IMR-90 (cell line): ENCODE measurements at regions not wholly inside any gene's neighbourhood (a gene's known extent, or its start where the extent isn't known, plus 50 kb on each side); places are given as distances from the start of the nearest gene placed in this dataset.

Source experiments
- ATAC-seq: fragments of 200-7000 bp; cut with Tn5 transposase; 2 replicates; pipeline ENCODE4 v1.9.1; 2020; ENCODE audit warnings: low read depth, mild to moderate bottlenecking, moderate library complexity
- BruUV-seq: library from RNA; stranded (reverse); fragments of 400-500 nt; replicated peaks from 2 replicates; lab custom pipeline; 2021; lab: Mats Ljungman, UMichigan
- CTCF ChIA-PET: fragments of 300-600 bp; formaldehyde crosslinking; extraction: SDS; loops from one replicate; lab custom pipeline; 2021; ENCODE audit warnings: antibody characterized with exemption; lab: Yijun Ruan, JAX
- POLR2A ChIA-PET: fragments of 300-600 bp; sonication (Branson Sonifier 250); formaldehyde crosslinking; loops from one replicate; lab custom pipeline; 2022; ENCODE audit warnings: antibody characterized with exemption; ENCODE audit not compliant: unreplicated experiment; lab: Charles Lee
- DNase-seq: peaks from one replicate; pipeline ENCODE4 v3.0.0; 2013
- H2AFZ ChIP-seq: replicated peaks from 2 replicates; pipeline ENCODE3; 2013; ENCODE audit warnings: low read length, mild to moderate bottlenecking; ENCODE audit not compliant: poor library complexity
- H2AK5ac ChIP-seq: 2 replicates; pipeline ENCODE4 v1.6.1; 2013; ENCODE audit warnings: low read depth, low read length, inconsistent platforms
- H2AK9ac ChIP-seq: replicated peaks from 2 replicates; pipeline ENCODE3; 2013; ENCODE audit warnings: mild to moderate bottlenecking, low read depth, low read length, moderate library complexity; ENCODE audit not compliant: poor library complexity
- H2BK120ac ChIP-seq: 2 replicates; pipeline ENCODE4 v1.6.1; 2013; ENCODE audit warnings: low read depth, low read length, inconsistent platforms
- H2BK15ac ChIP-seq: 3 replicates; pipeline ENCODE4 v1.6.1; 2013; ENCODE audit warnings: low read depth, low read length, inconsistent platforms
- H2BK20ac ChIP-seq: 2 replicates; pipeline ENCODE4 v1.6.1; 2013; ENCODE audit warnings: low read depth, mild to moderate bottlenecking, inconsistent platforms, low read length, moderate library complexity
- H2BK5ac ChIP-seq: 2 replicates; pipeline ENCODE4 v1.6.1; 2013; ENCODE audit warnings: mild to moderate bottlenecking, low read depth, low read length, inconsistent platforms; ENCODE audit not compliant: poor library complexity, severe bottlenecking
- H3K14ac ChIP-seq: replicated peaks from 2 replicates; pipeline ENCODE4 v1.6.1; 2013; ENCODE audit warnings: low read depth, low read length, inconsistent platforms
- H3K18ac ChIP-seq: 2 replicates; pipeline ENCODE4 v1.6.1; 2013; ENCODE audit warnings: low read depth, low read length, control low read depth
- H3K23ac ChIP-seq: 2 replicates; pipeline ENCODE4 v1.6.1; 2013; ENCODE audit warnings: low read depth, low read length, inconsistent platforms
- H3K27ac ChIP-seq: 2 replicates; pipeline ENCODE4 v1.5.1; 2013; ENCODE audit warnings: mild to moderate bottlenecking, control low read depth, low read length; ENCODE audit not compliant: insufficient read depth
- H3K27me3 ChIP-seq: 2 replicates; pipeline ENCODE4 v1.6.1; 2013; ENCODE audit warnings: low read length; ENCODE audit not compliant: control insufficient read depth, insufficient read depth
- H3K36me3 ChIP-seq: 2 replicates; pipeline ENCODE4 v1.6.1; 2013; ENCODE audit warnings: low read length, mixed read lengths; ENCODE audit not compliant: control insufficient read depth, insufficient read depth
- H3K4ac ChIP-seq: 2 replicates; pipeline ENCODE4 v1.6.1; 2013; ENCODE audit warnings: low read depth, low read length, inconsistent platforms
- H3K4me1 ChIP-seq: 2 replicates; pipeline ENCODE4 v1.6.1; 2013; ENCODE audit warnings: low read length, mixed read lengths; ENCODE audit not compliant: control insufficient read depth, insufficient read depth
- H3K4me2 ChIP-seq: 2 replicates; pipeline ENCODE4 v1.6.1; 2013; ENCODE audit warnings: low read depth, mild to moderate bottlenecking, control low read depth, low read length, moderate library complexity
- H3K4me3 ChIP-seq: 2 replicates; pipeline ENCODE4 v1.5.1; 2013; ENCODE audit warnings: low read depth, mild to moderate bottlenecking, control low read depth, low read length, moderate library complexity; ENCODE audit not compliant: insufficient read depth
- H3K56ac ChIP-seq: 2 replicates; pipeline ENCODE4 v1.6.1; 2013; ENCODE audit warnings: low read length, inconsistent platforms; ENCODE audit not compliant: insufficient read depth; ENCODE audit errors: extremely low read depth
- H3K79me1 ChIP-seq, 2 experiments: 2 replicates each; pipeline ENCODE4 v1.6.1; 2013; ENCODE audit warnings: low read length in 2 of 2, inconsistent platforms in 1 of 2, low read depth in 1 of 2
- H3K9ac ChIP-seq: 2 replicates; pipeline ENCODE4 v1.6.1; 2013; ENCODE audit warnings: low read depth, low read length, control low read depth
- H3K9me1 ChIP-seq: 2 replicates; pipeline ENCODE4 v1.6.1; 2013; ENCODE audit warnings: low read length, inconsistent platforms; ENCODE audit not compliant: insufficient read depth
- H3K9me3 ChIP-seq: 2 replicates; pipeline ENCODE4 v1.6.1; 2013; ENCODE audit warnings: low read length; ENCODE audit not compliant: control insufficient read depth, insufficient read depth
- H4K20me1 ChIP-seq: 2 replicates; pipeline ENCODE4 v1.6.1; 2013; ENCODE audit warnings: low read length, inconsistent platforms; ENCODE audit not compliant: insufficient read depth
- H4K5ac ChIP-seq: 2 replicates; pipeline ENCODE4 v1.6.1; 2013; ENCODE audit warnings: mild to moderate bottlenecking, low read depth, low read length, control low read depth
- H4K8ac ChIP-seq, 2 experiments: 2 replicates each; pipeline ENCODE4 v1.6.1; 2013; ENCODE audit warnings: low read depth in 2 of 2, low read length in 2 of 2, control low read depth in 1 of 2, inconsistent platforms in 1 of 2
- H4K91ac ChIP-seq: 2 replicates; pipeline ENCODE4 v1.6.1; 2013; ENCODE audit warnings: low read depth, low read length, inconsistent platforms; ENCODE audit not compliant: insufficient read depth
- BHLHE40 ChIP-seq: fragments of 150-350 bp; IDR thresholded peaks from 2 replicates; pipeline ENCODE4 v1.6.1; 2016; ENCODE audit warnings: mild to moderate bottlenecking, low read depth, low read length
- CEBPB ChIP-seq: IDR thresholded peaks from 2 replicates; pipeline ENCODE4 v1.6.1; 2012; ENCODE audit warnings: low read depth, low read length, improper control_type of control experiment
- CHD1 ChIP-seq: IDR thresholded peaks from 2 replicates; pipeline ENCODE4 v1.6.1; 2012; ENCODE audit warnings: low read depth, low read length, improper control_type of control experiment
- CTCF ChIP-seq: conservative IDR thresholded peaks from 2 replicates; pipeline ENCODE4 v1.5.1; 2012; ENCODE audit warnings: mild to moderate bottlenecking, low read depth, low read length, improper control_type of control experiment
- FOS ChIP-seq: fragments of 150-350 bp; IDR thresholded peaks from 2 replicates; pipeline ENCODE4 v1.6.1; 2016; ENCODE audit warnings: low read depth, low read length
- MAFK ChIP-seq: IDR thresholded peaks from 2 replicates; pipeline ENCODE4 v1.6.1; 2012; ENCODE audit warnings: low read depth, low read length, improper control_type of control experiment
- MAZ ChIP-seq: IDR thresholded peaks from 2 replicates; pipeline ENCODE4 v1.6.1; 2012; ENCODE audit warnings: low read depth, mild to moderate bottlenecking, low read length, improper control_type of control experiment, moderate library complexity, borderline replicate concordance
- MXI1 ChIP-seq: IDR thresholded peaks from 2 replicates; pipeline ENCODE4 v1.6.1; 2012; ENCODE audit warnings: low read depth, mild to moderate bottlenecking, low read length, moderate library complexity, borderline replicate concordance
- NFE2L2 ChIP-seq: fragments of 150-350 bp; IDR thresholded peaks from 2 replicates; pipeline ENCODE4 v1.6.1; 2016; ENCODE audit warnings: low read depth, mild to moderate bottlenecking, low read length
- POLR2A ChIP-seq: IDR thresholded peaks from 2 replicates; pipeline ENCODE4 v1.6.1; 2012; ENCODE audit warnings: mild to moderate bottlenecking, low read depth, low read length
- RAD21 ChIP-seq: IDR thresholded peaks from 2 replicates; pipeline ENCODE4 v1.6.1; 2012; ENCODE audit warnings: low read length, improper control_type of control experiment
- RCOR1 ChIP-seq: IDR thresholded peaks from 2 replicates; pipeline ENCODE4 v1.6.1; 2012; ENCODE audit warnings: mild to moderate bottlenecking, low read length, improper control_type of control experiment; ENCODE audit not compliant: insufficient replicate concordance
- RFX5 ChIP-seq: IDR thresholded peaks from 2 replicates; pipeline ENCODE4 v1.8.0; 2012; ENCODE audit warnings: low read depth, mild to moderate bottlenecking, low read length, moderate library complexity
- SMC3 ChIP-seq: fragments of 150-350 bp; IDR thresholded peaks from 2 replicates; pipeline ENCODE4 v1.6.1; 2016; ENCODE audit warnings: low read depth, mild to moderate bottlenecking, antibody characterized with exemption, low read length, moderate library complexity
- WGBS, 2 experiments: methylation state at CpG; one replicate each; pipeline versions ENCODE4 v1.1.5 to v1.1.7; 2013; ENCODE audit warnings: missing lambda C conversion rate in 2 of 2; ENCODE audit not compliant: insufficient read length in 1 of 2; ENCODE audit errors: extremely low coverage in 2 of 2; 5-methylcytosine and 5-hydroxymethylcytosine counted together
- dilution Hi-C: fragments of 300-500 bp; cut with HindIII; formaldehyde crosslinking; loops from one replicate; pipeline ENCODE4 v1.14.3; 2018; ENCODE audit warnings: low sequenced_read_pairs; ENCODE audit not compliant: unreplicated experiment
- in situ Hi-C: fragments of 300-500 bp; cut with MboI; formaldehyde crosslinking; loops from 3 replicates; pipeline ENCODE4 v1.14.3; 2019; ENCODE audit warnings: low sequenced_read_pairs, inconsistent platforms, mixed read lengths
- intact Hi-C: fragments of 100-400 bp; cut with micrococcal nuclease; formaldehyde crosslinking; loops from 2 replicates; pipeline ENCODE4 v1.10.0; 2022
- TF ChIP-seq, protein P1 (sequence below): fragments of 150-350 bp; IDR thresholded peaks from 2 replicates; pipeline ENCODE4 v1.6.1; 2017; ENCODE audit warnings: mild to moderate bottlenecking, antibody characterized with exemption, low read length, low read depth
- TF ChIP-seq, protein P2 (sequence below): fragments of 150-350 bp; IDR thresholded peaks from 2 replicates; pipeline ENCODE4 v1.6.1; 2016; ENCODE audit warnings: low read depth, mild to moderate bottlenecking, low read length, moderate library complexity, borderline replicate concordance

GRCh38 chr3:106946866-106947265 is 430.4 kb upstream of the CCDC54 start:
- no CpG with 5 or more reads among the region's 3 CpGs for WGBS, 2 experiments
- ChIA-PET CTCF (interaction anchor here (0.7 kb wide), 1 partner anchor 1515 kb away, joined by 3 read pairs; no protein-coding TSS in a partner anchor), POLR2A (no interaction called here)
- Histone ChIP-seq H2BK15ac (no peak overlapping the region), H4K91ac (no peak overlapping the region), H3K14ac (no peak overlapping the region), H3K23ac (no peak overlapping the region), H2AK5ac (no peak overlapping the region), H3K4me1 (no peaks in the 10 kb centered on the region), H2AK9ac (no peak overlapping the region), H3K18ac (no peak overlapping the region), H3K27me3 (no peaks in the 10 kb centered on the region), H4K20me1 (no peaks in the 10 kb centered on the region), H4K8ac (no peak overlapping the region), H3K4me3 (no peak overlapping the region), H3K56ac (no peak overlapping the region), H3K9ac (no peak overlapping the region), H2BK120ac (no peak overlapping the region), H2BK5ac (no peak overlapping the region), H3K4ac (no peak overlapping the region), H3K36me3 (no peaks in the 10 kb centered on the region), H3K9me1 (no peaks in the 10 kb centered on the region), H4K5ac (no peak overlapping the region), H3K4me2 (no peak overlapping the region), H2BK20ac (no peak overlapping the region), H3K9me3 (no peaks in the 10 kb centered on the region), H3K27ac (no peak overlapping the region), H3K79me1 (no peaks in the 10 kb centered on the region), H2AFZ (no peak overlapping the region)
- dilution Hi-C loops = no loop called here
- no TSS peak for BruUV-seq
- ATAC-seq = no peak
- intact Hi-C loops = no loop called here
- no peak for DNase-seq
- in situ Hi-C loops = no loop called here
- no peak for TF ChIP-seq CEBPB
- no peak for TF ChIP-seq FOS
- no peak for TF ChIP-seq BHLHE40
- TF ChIP-seq, protein P1, sequence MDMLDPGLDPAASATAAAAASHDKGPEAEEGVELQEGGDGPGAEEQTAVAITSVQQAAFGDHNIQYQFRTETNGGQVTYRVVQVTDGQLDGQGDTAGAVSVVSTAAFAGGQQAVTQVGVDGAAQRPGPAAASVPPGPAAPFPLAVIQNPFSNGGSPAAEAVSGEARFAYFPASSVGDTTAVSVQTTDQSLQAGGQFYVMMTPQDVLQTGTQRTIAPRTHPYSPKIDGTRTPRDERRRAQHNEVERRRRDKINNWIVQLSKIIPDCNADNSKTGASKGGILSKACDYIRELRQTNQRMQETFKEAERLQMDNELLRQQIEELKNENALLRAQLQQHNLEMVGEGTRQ = no peak
- TF ChIP-seq CTCF = no peak
- TF ChIP-seq MXI1 = no peak
- TF ChIP-seq CHD1 = no peak
- TF ChIP-seq RFX5 = no peak
- TF ChIP-seq, protein P2, sequence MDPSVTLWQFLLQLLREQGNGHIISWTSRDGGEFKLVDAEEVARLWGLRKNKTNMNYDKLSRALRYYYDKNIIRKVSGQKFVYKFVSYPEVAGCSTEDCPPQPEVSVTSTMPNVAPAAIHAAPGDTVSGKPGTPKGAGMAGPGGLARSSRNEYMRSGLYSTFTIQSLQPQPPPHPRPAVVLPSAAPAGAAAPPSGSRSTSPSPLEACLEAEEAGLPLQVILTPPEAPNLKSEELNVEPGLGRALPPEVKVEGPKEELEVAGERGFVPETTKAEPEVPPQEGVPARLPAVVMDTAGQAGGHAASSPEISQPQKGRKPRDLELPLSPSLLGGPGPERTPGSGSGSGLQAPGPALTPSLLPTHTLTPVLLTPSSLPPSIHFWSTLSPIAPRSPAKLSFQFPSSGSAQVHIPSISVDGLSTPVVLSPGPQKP = no peak
- TF ChIP-seq RAD21 = no peak
- no peak for TF ChIP-seq SMC3
- no peak for TF ChIP-seq MAFK
- TF ChIP-seq NFE2L2 = no peak
- no peak for TF ChIP-seq RCOR1
- TF ChIP-seq MAZ = no peak
- no peak for TF ChIP-seq POLR2A
